CD4-positive, alpha-beta T cell treated with Interleukin-10 for 1 hour (primary cell): ENCODE measurements at regions not wholly inside any gene's neighbourhood (a gene's known extent, or its start where the extent isn't known, plus 50 kb on each side); places are given as distances from the start of the nearest gene placed in this dataset.

Experiments
- DNase-seq: peaks from one replicate; pipeline ENCODE4 v3.0.0-alpha.2; 2020

DNA sequence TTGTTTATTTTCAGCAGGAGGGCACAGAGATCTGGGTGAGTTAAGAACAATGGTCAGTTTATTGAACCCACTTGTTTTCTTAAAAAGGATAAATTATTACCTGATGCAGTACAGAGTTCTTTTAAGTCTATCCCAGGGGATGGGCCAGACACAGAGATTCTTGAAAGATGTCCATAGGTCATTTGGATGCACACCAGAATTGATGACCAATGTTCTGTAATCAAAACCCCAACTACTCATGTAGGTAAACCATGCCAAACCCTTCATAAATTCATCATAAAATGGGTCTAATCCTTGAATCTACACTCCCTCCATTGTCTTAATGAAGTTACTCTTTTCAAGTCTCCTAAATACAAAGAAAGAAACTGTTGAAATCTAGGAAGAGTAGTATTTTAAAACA is 273.0 kb upstream of the COL8A1 start:
- no peak for DNase-seq

- no peak for DNase-seq
Observed at GRCh38 chr3:99357131-99357530, 281.3 kb upstream of the COL8A1 start.

DNA sequence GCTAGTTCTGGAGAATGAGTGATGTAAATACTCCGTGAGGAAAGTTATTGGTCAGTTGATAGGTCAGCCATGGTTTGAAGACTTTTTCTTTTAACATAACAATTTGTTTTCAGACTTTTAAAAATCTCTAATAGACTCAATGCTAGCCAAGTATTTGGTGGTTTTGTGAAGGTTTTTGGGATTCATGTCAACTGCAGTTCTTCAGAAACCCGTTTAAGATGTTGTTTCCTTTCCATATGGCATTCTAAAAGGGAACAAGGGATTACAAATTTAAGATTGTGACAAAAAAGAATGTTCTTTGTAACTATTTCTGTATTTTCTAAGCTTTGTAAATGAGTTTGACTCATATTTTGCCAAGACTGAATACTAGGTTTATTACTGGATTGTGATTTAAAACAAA is 281.7 kb upstream of the COL8A1 start:
- DNase-seq, result no peak

DNA sequence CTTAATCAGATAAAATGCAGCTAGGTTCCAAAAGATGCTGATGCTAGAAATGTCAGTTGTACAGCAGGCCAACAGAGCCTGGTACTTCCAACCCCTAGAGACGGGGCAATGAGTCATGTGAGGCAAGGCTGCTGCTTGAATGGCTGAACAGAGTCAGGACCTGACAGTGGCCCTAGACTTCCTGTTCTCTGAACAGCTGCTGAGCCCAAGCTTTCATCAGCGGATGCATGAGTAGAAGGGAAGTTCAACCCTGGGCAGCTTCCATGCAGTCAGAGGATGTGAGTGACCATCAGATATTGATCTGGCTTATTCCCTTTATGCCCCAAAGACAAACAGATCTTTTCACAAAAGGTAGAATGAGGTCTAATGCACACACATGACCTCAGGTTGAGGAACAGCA is 282.9 kb upstream of the COL8A1 start:
- DNase-seq, result no peak

GRCh38 chr3:99352811-99353210 is 285.6 kb upstream of the COL8A1 start:
- DNase-seq, result no peak

GRCh38 chr3:99351122-99351521 is 287.3 kb upstream of the COL8A1 start:
- DNase-seq, result no peak

DNA sequence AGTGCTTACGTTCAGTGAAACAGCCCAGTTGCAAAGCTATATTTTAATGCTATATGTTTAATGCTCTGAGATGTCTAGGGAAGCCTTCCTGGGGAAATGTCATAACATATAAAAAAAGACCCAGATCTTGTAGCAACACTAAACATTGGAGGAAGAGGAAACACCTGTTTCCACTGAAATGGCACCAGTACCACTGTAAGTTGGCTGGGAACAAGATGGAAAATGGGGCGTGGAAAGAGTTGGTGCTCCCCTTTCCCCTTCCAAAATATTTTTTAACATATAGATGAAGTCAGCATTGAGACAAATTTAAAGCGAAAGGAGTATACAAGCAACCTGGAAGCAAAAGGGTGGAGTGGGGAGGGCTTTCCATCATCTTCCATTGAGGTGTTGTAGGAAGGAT is 289.9 kb upstream of the COL8A1 start:
- DNase-seq, result no peak

DNA sequence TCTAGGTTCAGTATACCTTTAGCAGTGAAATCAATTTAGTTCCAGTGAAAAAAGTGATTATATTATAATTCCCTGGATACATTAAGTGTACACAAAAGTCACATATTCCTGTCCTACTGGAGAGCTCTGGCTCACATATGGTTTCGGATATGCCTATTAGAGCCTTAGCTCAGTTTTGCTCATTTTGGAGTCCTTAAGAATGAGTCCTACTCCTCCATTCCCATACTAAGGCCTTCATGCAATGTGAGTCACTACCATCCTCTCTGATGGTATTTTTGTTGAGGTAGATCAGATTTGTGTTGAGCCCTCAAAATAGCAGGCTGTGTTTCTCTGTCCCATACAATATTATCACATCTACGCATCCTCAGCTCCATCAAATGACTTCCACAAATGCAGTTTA is 294.2 kb upstream of the COL8A1 start:
- no peak for DNase-seq

DNA sequence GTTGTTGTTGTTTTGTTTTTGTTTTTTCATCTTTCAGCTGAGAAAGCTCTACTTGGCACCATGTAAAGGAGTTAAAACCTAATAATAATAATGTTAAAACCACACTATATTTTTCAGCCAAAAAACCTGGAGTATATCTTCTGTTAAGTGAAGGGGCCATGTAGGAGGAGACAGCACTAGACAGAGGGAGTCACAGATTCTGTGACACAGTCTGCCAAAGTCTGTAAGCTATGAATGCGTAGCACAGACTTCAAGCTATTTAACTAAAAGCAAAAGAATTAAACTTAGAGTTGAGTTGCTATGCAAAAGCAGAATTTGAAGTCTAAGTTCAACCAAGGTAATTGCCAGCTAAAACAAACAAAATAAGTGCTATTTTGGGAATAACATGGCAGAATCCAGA is 296.0 kb upstream of the COL8A1 start:
- DNase-seq, result no peak

GRCh38 chr3:99339222-99339621 is 299.2 kb upstream of the COL8A1 start:
- no peak for DNase-seq

- no peak for DNase-seq
Observed at GRCh38 chr3:99332718-99333117, 305.7 kb upstream of the COL8A1 start.

GRCh38 chr3:99332276-99332675 is 306.1 kb upstream of the COL8A1 start:
- no peak for DNase-seq

GRCh38 chr3:99330924-99331532 is 307.4 kb upstream of the COL8A1 start:
- DNase-seq, result no peak

DNA sequence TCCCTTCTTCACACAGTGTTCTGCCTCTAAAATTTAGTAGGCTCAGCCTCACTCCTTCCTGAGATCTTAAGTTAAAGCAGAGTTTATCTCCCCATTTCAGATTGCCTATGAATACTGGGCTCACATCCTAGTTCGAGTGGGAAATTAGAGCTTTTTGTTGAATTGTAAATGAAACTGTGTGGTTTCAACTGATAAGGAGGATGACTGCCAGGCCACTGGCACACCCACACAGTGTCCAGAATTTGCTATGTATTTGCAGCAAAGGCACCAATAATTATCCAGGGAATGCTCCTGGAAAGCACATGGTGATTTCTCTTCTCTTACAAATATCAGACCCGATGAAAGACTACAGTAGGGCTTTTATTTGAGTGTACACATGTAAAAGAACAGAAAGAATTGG is 308.1 kb upstream of the COL8A1 start:
- DNase-seq, result no peak

- DNase-seq, result no peak
Observed at GRCh38 chr3:99325402-99325801, 313.0 kb upstream of the COL8A1 start.

DNA sequence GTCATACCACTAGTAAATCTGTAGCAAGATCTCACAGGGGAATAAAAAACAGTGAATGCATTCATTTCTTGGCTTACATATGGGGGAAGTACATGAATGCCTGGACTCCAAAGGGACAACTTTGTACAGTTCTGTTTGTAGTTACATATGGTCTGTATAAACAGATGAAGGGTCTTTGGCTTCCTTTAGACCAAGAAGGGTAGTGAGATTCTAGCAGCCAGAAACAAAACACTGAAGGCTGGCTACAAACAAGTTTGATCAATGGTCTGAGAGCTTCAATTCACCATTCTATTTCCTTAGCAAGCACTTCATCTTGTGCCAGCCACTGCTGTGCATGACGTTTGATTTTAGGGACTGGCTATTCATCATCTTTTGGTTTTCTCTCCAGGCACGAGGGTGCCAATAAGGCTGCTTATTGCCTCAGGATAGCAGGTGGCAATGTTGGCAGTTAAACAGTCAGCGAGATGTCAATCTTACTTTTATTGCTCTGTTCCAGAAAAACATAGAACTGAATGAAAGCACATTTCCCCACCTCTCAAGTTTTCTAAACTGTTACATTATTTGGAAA is 313.7 kb upstream of the COL8A1 start:
- DNase-seq, result no peak

DNA sequence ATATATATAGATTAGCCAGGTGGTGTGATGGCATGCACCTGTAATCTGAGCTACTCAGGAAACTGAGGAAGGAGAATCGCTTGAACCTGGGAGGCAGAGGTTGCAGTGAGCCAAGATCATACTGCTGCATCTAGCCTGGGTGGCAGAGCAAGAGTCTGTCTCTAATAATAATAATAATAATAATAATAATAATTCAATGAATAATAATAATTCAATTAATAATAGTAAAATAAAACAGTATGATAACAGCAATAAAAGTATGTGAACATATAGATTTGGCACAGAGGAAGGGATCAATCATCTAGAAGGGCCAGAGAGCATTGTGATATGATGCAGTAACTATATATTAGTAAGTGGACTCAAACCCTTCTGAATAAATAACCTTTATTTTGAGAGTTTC is 314.5 kb upstream of the COL8A1 start:
- DNase-seq, result no peak

DNA sequence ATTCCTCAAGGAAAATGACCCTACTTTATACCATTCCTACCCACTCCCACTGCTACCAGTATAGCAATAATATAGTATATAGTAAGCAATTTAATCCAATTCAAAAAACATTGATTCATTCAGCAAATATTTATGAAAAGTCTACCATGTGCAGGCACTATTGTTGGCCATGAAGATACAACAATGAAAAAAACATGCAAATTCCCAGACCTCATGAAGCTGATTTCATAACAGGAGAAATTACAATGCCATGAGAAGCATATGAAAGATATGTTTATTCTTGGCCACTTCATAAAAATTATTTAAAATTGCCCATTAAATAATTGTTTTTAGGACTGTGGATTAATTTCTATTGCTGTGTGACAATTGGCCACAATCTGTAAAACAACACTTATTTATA is 315.8 kb upstream of the COL8A1 start:
- no peak for DNase-seq

GRCh38 chr3:99321261-99321660 is 317.1 kb upstream of the COL8A1 start:
- DNase-seq, result no peak

- DNase-seq, result no peak
Observed at GRCh38 chr3:99319961-99320360, 318.4 kb upstream of the COL8A1 start.

DNA sequence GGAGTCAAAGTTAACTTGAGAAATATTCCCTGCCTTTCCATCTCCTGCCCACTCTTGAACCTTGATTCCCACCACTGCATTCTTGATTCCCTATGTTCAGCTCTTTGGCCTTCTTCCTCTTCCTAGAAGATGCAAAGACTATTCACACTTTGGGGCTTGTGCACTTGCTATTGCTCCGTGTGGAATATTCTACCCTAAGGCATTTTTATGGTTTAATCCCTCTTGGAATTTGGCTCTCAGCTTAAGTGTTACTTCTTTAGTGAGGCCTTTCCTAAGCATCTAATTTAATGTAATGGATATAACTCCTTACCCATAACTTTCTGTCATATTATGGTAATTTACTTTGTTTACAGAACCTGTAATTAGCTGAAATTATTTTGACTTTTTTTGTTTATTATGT is 318.9 kb upstream of the COL8A1 start:
- DNase-seq, result no peak

DNA sequence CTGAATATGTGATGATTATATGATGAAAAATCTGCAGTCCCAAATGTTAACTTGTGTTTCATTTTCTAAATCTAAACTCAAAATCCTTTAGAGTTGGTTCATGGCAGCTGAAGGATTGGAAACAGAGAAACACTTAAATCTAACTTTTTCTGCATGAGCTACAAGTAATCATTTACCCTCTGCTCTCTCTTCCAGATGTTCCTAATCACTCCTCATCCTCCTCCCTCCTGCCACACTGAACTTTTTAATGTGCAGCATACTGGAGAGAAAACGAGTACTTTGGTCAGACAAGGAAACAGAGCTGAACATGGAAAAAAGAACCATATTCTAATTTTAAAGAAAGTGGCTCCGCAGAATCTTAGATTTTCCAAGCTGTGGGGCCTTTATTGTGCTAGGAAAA is 321.2 kb upstream of the COL8A1 start:
- no peak for DNase-seq

- DNase-seq, result no peak
Observed at GRCh38 chr3:99315896-99316295, 322.5 kb upstream of the COL8A1 start.

- no peak for DNase-seq
Observed at GRCh38 chr3:99313485-99313884, 324.9 kb upstream of the COL8A1 start.

DNA sequence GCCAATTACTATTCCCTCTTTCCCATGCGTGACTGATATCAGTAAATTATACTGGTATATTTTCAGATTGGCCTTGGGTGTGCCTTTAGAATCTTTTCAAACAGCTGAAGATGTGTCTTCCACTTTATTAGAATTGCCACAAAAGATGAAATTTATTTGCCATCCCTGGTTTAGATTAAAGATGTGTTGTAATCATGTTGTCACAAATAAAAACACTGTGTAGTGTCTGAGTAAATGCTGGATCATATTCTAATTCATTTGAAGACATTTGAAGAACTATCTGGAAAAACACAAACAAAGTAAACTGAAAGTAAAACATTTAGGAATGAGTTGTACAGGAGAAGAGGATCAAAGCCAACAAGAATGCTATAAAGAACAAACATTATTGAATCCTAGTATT is 339.7 kb upstream of the COL8A1 start:
- DNase-seq, result no peak

DNA sequence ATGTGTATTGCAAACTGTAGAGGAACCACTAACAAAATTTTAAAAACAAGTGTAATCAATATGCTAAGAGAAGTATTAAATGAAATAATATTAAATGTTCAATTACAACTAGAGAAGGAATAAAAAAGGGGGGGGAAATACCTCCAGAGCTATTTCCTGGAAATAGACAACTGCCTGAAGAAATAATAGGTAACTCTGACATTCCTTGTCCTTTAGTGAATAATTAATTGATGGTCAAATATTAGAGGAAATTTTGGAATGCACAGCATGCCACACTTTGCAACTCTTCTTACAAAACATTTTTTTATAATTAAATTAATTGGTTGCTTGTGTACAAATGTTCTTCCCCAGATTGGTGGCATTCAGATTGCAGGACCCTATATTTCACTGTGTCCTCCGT is 342.6 kb upstream of the COL8A1 start:
- no peak for DNase-seq
